B cell (primary cell): ENCODE measurements at regions not wholly inside any gene's neighbourhood (a gene's known extent, or its start where the extent isn't known, plus 50 kb on each side); places are given as distances from the start of the nearest gene placed in this dataset.

Experiments
- ATAC-seq: fragments of 200-7000 bp; cut with Tn5 transposase; one replicate; pipeline ENCODE4 v1.10.0; 2021; ENCODE audit warnings: low read depth, mild to moderate bottlenecking, moderate number of reproducible peaks, moderate library complexity
- CTCF ChIA-PET: fragments of 350-600 bp; sonication (Branson Sonifier 250); formaldehyde crosslinking; loops from one replicate; lab custom pipeline; 2021; ENCODE audit warnings: antibody characterized with exemption, inconsistent platforms; lab: Charles Lee
- POLR2A ChIA-PET: fragments of 350-600 bp; sonication (Branson Sonifier 250); formaldehyde crosslinking; loops from one replicate; lab custom pipeline; 2021; ENCODE audit warnings: antibody characterized with exemption; lab: Charles Lee
- DNase-seq: peaks from one replicate; pipeline ENCODE4 v3.0.0; 2013
- H2AFZ ChIP-seq: 2 replicates; pipeline ENCODE4 v1.6.1; 2012; ENCODE audit warnings: mild to moderate bottlenecking, low read depth, low read length; ENCODE audit not compliant: insufficient read depth, poor library complexity, severe bottlenecking
- H3K27ac ChIP-seq, 2 donors: 1 replicate in 1 of 2; 2 replicates in 1 of 2; pipeline ENCODE4 v1.5.1; 2012 to 2013; ENCODE audit warnings: low read length in 2 of 2, mild to moderate bottlenecking in 2 of 2, moderate library complexity in 1 of 2
- H3K27me3 ChIP-seq, 4 experiments: fragments of 200-600 bp in 1 of 4; sonication (generic) in 1 of 4; replicated peaks in 1 of 4; 1 replicate in 2 of 4; 2 replicates in 2 of 4; pipeline versions ENCODE4 v1.6.1 to v1.7.0; 2013 to 2016; ENCODE audit warnings: low read length in 3 of 4, mild to moderate bottlenecking in 2 of 4, mixed read lengths in 1 of 4, moderate library complexity in 1 of 4; ENCODE audit not compliant: insufficient read depth in 4 of 4, control insufficient read depth in 3 of 4; ENCODE audit errors: control extremely low read depth in 1 of 4
- H3K36me3 ChIP-seq, 2 experiments: replicated peaks in 1 of 2; 1 replicate in 1 of 2; 2 replicates in 1 of 2; pipeline versions ENCODE4 v1.6.1 to v1.7.1; 2013; ENCODE audit warnings: low read length in 1 of 2; ENCODE audit not compliant: insufficient read depth in 2 of 2, control insufficient read depth in 1 of 2; ENCODE audit errors: control extremely low read depth in 1 of 2, extremely low read depth in 1 of 2
- H3K4me1 ChIP-seq, 2 donors: fragments of 200-600 bp in 1 of 2; sonication (generic) in 1 of 2; 1 replicate in 1 of 2; 2 replicates in 1 of 2; pipeline versions ENCODE4 v1.5.1 to v1.6.1; 2013 to 2017; ENCODE audit warnings: low read length in 2 of 2; ENCODE audit not compliant: control insufficient read depth in 2 of 2, insufficient read depth in 2 of 2
- H3K4me2 ChIP-seq: replicated peaks from 2 replicates; pipeline ENCODE3; 2012; ENCODE audit warnings: mild to moderate bottlenecking, low read depth, low read length; ENCODE audit not compliant: poor library complexity, severe bottlenecking
- H3K4me3 ChIP-seq, 5 experiments: fragments of 200-600 bp in 1 of 5; sonication (generic) in 1 of 5; 1 replicate in 3 of 5; 2 replicates in 2 of 5; pipeline versions ENCODE4 v1.5.1 to v1.7.0; 2011 to 2016; ENCODE audit warnings: low read length in 4 of 5, mild to moderate bottlenecking in 4 of 5, low read depth in 2 of 5, control low read depth in 1 of 5, moderate library complexity in 1 of 5; ENCODE audit not compliant: insufficient read depth in 1 of 5; ENCODE audit errors: control extremely low read depth in 1 of 5, extremely low read depth in 1 of 5
- H3K79me2 ChIP-seq: fragments of 200-600 bp; sonication (generic); one replicate; pipeline ENCODE4 v1.6.0; 2016; ENCODE audit warnings: low read length; ENCODE audit not compliant: control insufficient read depth, insufficient read depth
- H3K9ac ChIP-seq: fragments of 200-600 bp; sonication (generic); 2 replicates; pipeline ENCODE4 v1.6.1; 2017; ENCODE audit warnings: mild to moderate bottlenecking, low read length, moderate library complexity
- H3K9me3 ChIP-seq, 3 donors: one replicate each; pipeline versions ENCODE4 v1.6.1 to v1.7.1; 2013; ENCODE audit warnings: low read length in 2 of 3; ENCODE audit not compliant: control insufficient read depth in 2 of 3, insufficient read depth in 1 of 3; ENCODE audit errors: control extremely low read depth in 1 of 3
- H4K20me1 ChIP-seq: 2 replicates; pipeline ENCODE4 v1.6.0; 2012; ENCODE audit warnings: mild to moderate bottlenecking, low read length; ENCODE audit not compliant: insufficient read depth, control insufficient read depth, poor library complexity, severe bottlenecking
- H3K27ac Mint-ChIP-seq: one replicate; pipeline ENCODE4 v1.8.0; 2021; ENCODE audit warnings: mixed read lengths
- H3K27me3 Mint-ChIP-seq: one replicate; pipeline ENCODE4 v1.8.0; 2021; ENCODE audit warnings: mixed read lengths
- H3K4me1 Mint-ChIP-seq: one replicate; pipeline ENCODE4 v1.8.0; 2021; ENCODE audit warnings: mixed read lengths
- H3K4me3 Mint-ChIP-seq: one replicate; pipeline ENCODE4 v1.8.0; 2021; ENCODE audit warnings: mixed read lengths
- H3K9me3 Mint-ChIP-seq: one replicate; pipeline ENCODE4 v1.8.0; 2022; ENCODE audit warnings: mixed read lengths; ENCODE audit not compliant: insufficient read depth
- CTCF ChIP-seq: fragments of 200-600 bp; IDR thresholded peaks from one replicate; pipeline ENCODE4 v1.8.0; 2022; ENCODE audit warnings: antibody characterized with exemption, mild to moderate bottlenecking
- EZH2 ChIP-seq: IDR thresholded peaks from 2 replicates; pipeline ENCODE4 v1.6.1; 2012; ENCODE audit warnings: borderline replicate concordance, low read depth, mild to moderate bottlenecking, moderate library complexity, low read length; ENCODE audit not compliant: insufficient read depth, poor library complexity, severe bottlenecking
- WGBS: methylation state at CpG from one replicate; pipeline ENCODE4 v1.1.5; 2013; ENCODE audit warnings: missing lambda C conversion rate; ENCODE audit not compliant: insufficient coverage; 5-methylcytosine and 5-hydroxymethylcytosine counted together
- intact Hi-C: fragments of 100-400 bp; cut with micrococcal nuclease; formaldehyde crosslinking; loops from one replicate; pipeline ENCODE4 v1.10.0; 2022

- ChIA-PET CTCF (interaction anchor here (1.9 kb wide), 1 partner anchor 13 kb away, joined by 7 read pairs; no protein-coding TSS in a partner anchor), POLR2A (no interaction called here)
- no peaks in the 10 kb centered on the region for H3K36me3 ChIP-seq
- H3K4me1 ChIP-seq, result no peaks in the 10 kb centered on the region
- H3K4me3 ChIP-seq, result no peak overlapping the region
- H3K4me1 Mint-ChIP-seq, result no peaks in the 10 kb centered on the region
- H2AFZ ChIP-seq, result no peak overlapping the region
- H4K20me1 ChIP-seq, result no peaks in the 10 kb centered on the region
- H3K79me2 ChIP-seq, result no peaks in the 10 kb centered on the region
- peaks cover 9% of the 10 kb centered on the region for H3K27me3 Mint-ChIP-seq
- H3K27ac Mint-ChIP-seq, result no peak overlapping the region
- no peaks in the 10 kb centered on the region for H3K9me3 Mint-ChIP-seq
- no peak overlapping the region for H3K4me3 Mint-ChIP-seq
- H3K9ac ChIP-seq, result no peak overlapping the region
- no peak overlapping the region for H3K27ac ChIP-seq
- TF ChIP-seq CTCF (no peak), EZH2 (no peak)
- no peak overlapping the region for H3K4me2 ChIP-seq
- no peaks in the 10 kb centered on the region for H3K9me3 ChIP-seq
- H3K27me3 ChIP-seq, result peaks cover 0 to 3% (median under 1%) of the 10 kb centered on the region in 4 experiments
- WGBS, result 100% methylated on average over 2 of the region's 2 CpGs
- no peak for ATAC-seq
- intact Hi-C loops, result loop anchor here (10.0 kb wide), 1 partner anchor 130 kb away; no protein-coding TSS in a partner anchor
- DNase-seq, result no peak
Observed at GRCh38 chr14:65954942-65955341, 531.2 kb upstream of the CCDC196 start.

GRCh38 chr14:65957631-65958205 is 528.5 kb upstream of the CCDC196 start:
- Histone ChIP-seq H3K79me2 (no peaks in the 10 kb centered on the region), H4K20me1 (no peaks in the 10 kb centered on the region), H3K27ac (no peak overlapping the region), H2AFZ (no peak overlapping the region), H3K9me3 (no peaks in the 10 kb centered on the region), H3K4me2 (no peak overlapping the region), H3K9ac (no peak overlapping the region), H3K4me1 (no peaks in the 10 kb centered on the region), H3K4me3 (no peak overlapping the region), H3K36me3 (no peaks in the 10 kb centered on the region), H3K27me3 (peaks cover 0 to 15% (median 7%) of the 10 kb centered on the region in 4 experiments)
- no peak overlapping the region for H3K4me3 Mint-ChIP-seq
- H3K9me3 Mint-ChIP-seq, result no peaks in the 10 kb centered on the region
- ChIA-PET POLR2A (no interaction called here), CTCF (interaction anchor here (0.9 to 6.5 kb wide), 8 partner anchors 8 to 796 kb away, joined by 3 to 120 read pairs (median 8); partner anchors contain the start of gene FUT8)
- TF ChIP-seq EZH2 (no peak), CTCF (no peak)
- H3K27me3 Mint-ChIP-seq, result peaks cover 24% of the 10 kb centered on the region
- WGBS, result 92% methylated on average over 4 of the region's 8 CpGs
- no peak for ATAC-seq
- intact Hi-C loops, result loop anchor here (10.0 kb wide), 1 partner anchor 133 kb away; no protein-coding TSS in a partner anchor
- H3K27ac Mint-ChIP-seq, result no peak overlapping the region
- no peaks in the 10 kb centered on the region for H3K4me1 Mint-ChIP-seq
- no peak for DNase-seq
